ENCODE measurements at regions not wholly inside any gene's neighbourhood (a gene's known extent, or its start where the extent isn't known, plus 50 kb on each side); places are given as distances from the start of the nearest gene placed in this dataset.

DNA sequence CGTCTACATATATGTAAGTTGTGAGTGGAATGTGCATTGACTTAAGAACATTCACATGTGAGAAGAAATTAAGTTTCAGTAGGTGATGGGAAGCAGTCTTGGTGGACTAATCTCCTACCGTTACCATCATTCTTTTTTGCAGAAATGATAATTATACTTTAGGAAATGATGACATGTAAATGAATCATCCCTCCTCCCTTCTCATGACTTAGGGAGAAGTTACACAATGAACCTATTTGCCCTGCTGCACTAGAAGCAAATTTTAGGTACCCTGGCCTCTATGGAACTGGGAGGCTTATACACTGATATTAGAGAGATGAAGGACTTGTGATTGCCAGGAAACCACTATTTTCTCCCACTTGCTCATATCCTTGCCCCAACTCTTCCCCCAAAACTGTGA lies 214.2 kb downstream of the CALCRL start:
- no peak for TF ChIP-seq EP300 (IDR thresholded peaks at IDR 0.05)
- TF ChIP-seq POLR2A (IDR thresholded peaks at IDR 0.05) = no peak
